T-cell (primary cell): ENCODE measurements at regions not wholly inside any gene's neighbourhood (a gene's known extent, or its start where the extent isn't known, plus 50 kb on each side); places are given as distances from the start of the nearest gene placed in this dataset.

Experiments used
- ATAC-seq, 4 experiments: fragments of 200-7000 bp in 3 of 4; fragments of 150-1000 bp in 1 of 4; cut with Tn5 transposase; replicated peaks in 1 of 4; 1 replicate in 3 of 4; 2 replicates in 1 of 4; pipeline ENCODE4 v1.10.0; 2021; ENCODE audit warnings: moderate library complexity in 3 of 4, mild to moderate bottlenecking in 2 of 4, moderate number of reproducible peaks in 1 of 4
- CTCF ChIA-PET, 2 donors: fragments of 300-600 bp; sonication (Branson Sonifier 250); formaldehyde crosslinking; loops; one replicate each; lab custom pipeline; 2022; ENCODE audit warnings: antibody characterized with exemption in 2 of 2; lab: Charles Lee
- POLR2A ChIA-PET, 2 donors: fragments of 300-600 bp; sonication (Branson Sonifier 250); formaldehyde crosslinking; loops; one replicate each; lab custom pipeline; 2022; ENCODE audit warnings: antibody characterized with exemption in 2 of 2; lab: Charles Lee
- DNase-seq, 35 experiments: peaks; one replicate each; pipeline versions ENCODE4 v3.0.0 to v3.0.0-alpha.2; 2013 to 2023
- H3K27ac ChIP-seq: one replicate; pipeline ENCODE4 v1.5.1; 2013; ENCODE audit warnings: low read length
- H3K27me3 ChIP-seq, 2 experiments: replicated peaks in 1 of 2; 1 replicate in 1 of 2; 2 replicates in 1 of 2; pipeline versions ENCODE4 v1.6.1 to v1.7.0; 2013; ENCODE audit warnings: low read length in 1 of 2, mixed read lengths in 1 of 2; ENCODE audit not compliant: control insufficient read depth in 2 of 2, insufficient read depth in 2 of 2; ENCODE audit errors: extremely low read depth in 1 of 2
- H3K36me3 ChIP-seq, 2 donors: 1 replicate in 1 of 2; 2 replicates in 1 of 2; pipeline versions ENCODE4 v1.6.1 to v1.7.0; 2013; ENCODE audit warnings: low read length in 1 of 2; ENCODE audit not compliant: control insufficient read depth in 2 of 2, insufficient read depth in 1 of 2; ENCODE audit errors: extremely low read depth in 1 of 2
- H3K4me1 ChIP-seq, 2 experiments: 1 replicate in 1 of 2; 2 replicates in 1 of 2; pipeline versions ENCODE4 v1.6.1 to v1.7.0; 2013; ENCODE audit warnings: low read length in 2 of 2, mixed read lengths in 1 of 2; ENCODE audit not compliant: insufficient read depth in 2 of 2, control insufficient read depth in 1 of 2; ENCODE audit errors: extremely low read depth in 1 of 2
- H3K4me3 ChIP-seq, 2 donors: 1 replicate in 1 of 2; 2 replicates in 1 of 2; pipeline versions ENCODE4 v1.5.1 to v1.7.0; 2013; ENCODE audit warnings: mild to moderate bottlenecking in 2 of 2, low read length in 1 of 2, moderate library complexity in 1 of 2; ENCODE audit not compliant: control insufficient read depth in 1 of 2; ENCODE audit errors: extremely low read depth in 1 of 2
- H3K9me3 ChIP-seq: 2 replicates; pipeline ENCODE4 v1.7.0; 2013
- H3K27ac Mint-ChIP-seq, 2 donors: one replicate each; pipeline ENCODE4 v1.8.0; 2020 to 2021; ENCODE audit warnings: mild to moderate bottlenecking in 2 of 2, mixed read lengths in 2 of 2
- H3K27me3 Mint-ChIP-seq, 2 donors: one replicate each; pipeline ENCODE4 v1.8.0; 2021 to 2022; ENCODE audit warnings: mixed read lengths in 2 of 2
- H3K36me3 Mint-ChIP-seq: one replicate; pipeline ENCODE4 v1.8.0; 2021; ENCODE audit warnings: mixed read lengths
- H3K4me1 Mint-ChIP-seq, 3 donors: one replicate each; pipeline ENCODE4 v1.8.0; 2020 to 2022; ENCODE audit warnings: mixed read lengths in 3 of 3, mild to moderate bottlenecking in 1 of 3
- H3K4me3 Mint-ChIP-seq, 3 donors: one replicate each; pipeline ENCODE4 v1.8.0; 2020 to 2022; ENCODE audit warnings: mild to moderate bottlenecking in 3 of 3, mixed read lengths in 3 of 3, moderate library complexity in 3 of 3
- H3K9me3 Mint-ChIP-seq, 3 donors: one replicate each; pipeline ENCODE4 v1.8.0; 2020 to 2022; ENCODE audit warnings: mixed read lengths in 3 of 3
- WGBS: methylation state at CpG from one replicate; pipeline ENCODE4 v1.1.5; 2013; ENCODE audit warnings: missing lambda C conversion rate; ENCODE audit not compliant: insufficient coverage; 5-methylcytosine and 5-hydroxymethylcytosine counted together

- H3K27ac ChIP-seq: no peak overlapping the region
- no peak for DNase-seq
- no peak overlapping the region for H3K27ac Mint-ChIP-seq
- CTCF ChIA-PET: interaction anchor here in 1 of 2 donors (0.6 to 0.7 kb wide), 2 partner anchors 26 to 482 kb away, joined by 3 read pairs; no protein-coding TSS in a partner anchor
- no peak for ATAC-seq
- POLR2A ChIA-PET: no interaction called here
- H3K4me1 Mint-ChIP-seq: no peaks in the 10 kb centered on the region
- no peak overlapping the region for H3K4me3 Mint-ChIP-seq
- no peaks in the 10 kb centered on the region for H3K27me3 ChIP-seq
- no peaks in the 10 kb centered on the region for H3K9me3 ChIP-seq
- H3K36me3 ChIP-seq: no peaks in the 10 kb centered on the region
- no peaks in the 10 kb centered on the region for H3K27me3 Mint-ChIP-seq
- peaks cover 0 to 2% (median 0%) of the 10 kb centered on the region in 3 donors for H3K9me3 Mint-ChIP-seq
- no peaks in the 10 kb centered on the region for H3K4me1 ChIP-seq
- no peaks in the 10 kb centered on the region for H3K36me3 Mint-ChIP-seq
- no peak overlapping the region for H3K4me3 ChIP-seq
Measured at GRCh38 chr3:118550556-118550955, 484.1 kb downstream of the IGSF11 start.

GRCh38 chr3:118554148-118554838, 480.4 kb downstream of the IGSF11 start:
- 68% methylated on average over 5 of the region's 5 CpGs for WGBS
- DNase-seq (no peak), ATAC-seq (no peak)
- no peak overlapping the region for H3K4me3 ChIP-seq
- ChIA-PET CTCF (no interaction called here), POLR2A (no interaction called here)
- no peaks in the 10 kb centered on the region for H3K36me3 Mint-ChIP-seq
- H3K27ac Mint-ChIP-seq: no peak overlapping the region
- no peaks in the 10 kb centered on the region for H3K4me1 Mint-ChIP-seq
- peaks cover 0 to 5% (median 2%) of the 10 kb centered on the region in 3 donors for H3K9me3 Mint-ChIP-seq
- no peaks in the 10 kb centered on the region for H3K9me3 ChIP-seq
- no peaks in the 10 kb centered on the region for H3K27me3 ChIP-seq
- H3K4me3 Mint-ChIP-seq: no peak overlapping the region
- H3K27ac ChIP-seq: no peak overlapping the region
- no peaks in the 10 kb centered on the region for H3K27me3 Mint-ChIP-seq
- H3K4me1 ChIP-seq: no peaks in the 10 kb centered on the region
- no peaks in the 10 kb centered on the region for H3K36me3 ChIP-seq

- Mint-ChIP-seq H3K4me3 (no peak overlapping the region), H3K4me1 (no peaks in the 10 kb centered on the region), H3K9me3 (peaks cover 0 to 13% (median 6%) of the 10 kb centered on the region in 3 donors), H3K27ac (no peak overlapping the region), H3K27me3 (no peaks in the 10 kb centered on the region), H3K36me3 (no peaks in the 10 kb centered on the region)
- Histone ChIP-seq H3K36me3 (no peaks in the 10 kb centered on the region), H3K27ac (no peak overlapping the region), H3K27me3 (no peaks in the 10 kb centered on the region), H3K9me3 (no peaks in the 10 kb centered on the region), H3K4me3 (no peak overlapping the region), H3K4me1 (no peaks in the 10 kb centered on the region)
- ATAC-seq: no peak
- ChIA-PET POLR2A (interaction anchor here in 1 of 2 donors (0.9 kb wide), 1 partner anchor 18 kb away, joined by 3 read pairs; no protein-coding TSS in a partner anchor), CTCF (no interaction called here)
- no peak for DNase-seq
Measured at GRCh38 chr3:118556983-118557382, 477.7 kb downstream of the IGSF11 start.

DNA sequence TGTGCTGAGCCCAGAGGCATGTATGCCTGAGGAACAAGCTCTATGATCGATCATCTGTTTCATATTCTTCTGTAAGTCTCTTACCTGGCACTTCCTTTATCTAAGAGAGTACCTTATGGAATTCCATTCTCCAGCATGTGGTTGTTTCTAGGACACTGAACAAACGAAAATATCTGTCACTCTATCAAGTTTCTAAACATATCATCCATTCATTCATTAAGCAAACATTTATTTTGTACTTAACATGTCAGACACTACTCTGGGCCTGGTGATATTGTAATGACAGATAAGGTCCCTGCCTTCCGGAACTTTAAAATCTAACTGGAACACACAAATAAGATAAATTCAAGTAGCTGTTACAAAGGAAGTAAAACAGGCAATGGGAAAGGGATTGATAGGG, 477.1 kb downstream of the IGSF11 start:
- ATAC-seq (no peak), DNase-seq (no peak)
- no peak overlapping the region for H3K4me3 Mint-ChIP-seq
- H3K36me3 Mint-ChIP-seq: no peaks in the 10 kb centered on the region
- Histone ChIP-seq H3K27ac (no peak overlapping the region), H3K27me3 (no peaks in the 10 kb centered on the region), H3K4me1 (no peaks in the 10 kb centered on the region), H3K4me3 (no peak overlapping the region), H3K36me3 (no peaks in the 10 kb centered on the region), H3K9me3 (no peaks in the 10 kb centered on the region)
- 75% methylated on average over 1 of the region's 3 CpGs for WGBS
- no peaks in the 10 kb centered on the region for H3K27me3 Mint-ChIP-seq
- no peaks in the 10 kb centered on the region for H3K4me1 Mint-ChIP-seq
- ChIA-PET POLR2A (no interaction called here), CTCF (no interaction called here)
- H3K27ac Mint-ChIP-seq: no peak overlapping the region
- peaks cover 0 to 17% (median 6%) of the 10 kb centered on the region in 3 donors for H3K9me3 Mint-ChIP-seq

- Mint-ChIP-seq H3K4me1 (no peaks in the 10 kb centered on the region), H3K4me3 (no peak overlapping the region), H3K27ac (no peak overlapping the region), H3K36me3 (no peaks in the 10 kb centered on the region), H3K27me3 (no peaks in the 10 kb centered on the region), H3K9me3 (peaks cover 0 to 19% (median 4%) of the 10 kb centered on the region in 3 donors)
- H3K4me3 ChIP-seq: no peak overlapping the region
- CTCF ChIA-PET: no interaction called here
- WGBS: no CpG with 5 or more reads among the region's 1 CpG
- POLR2A ChIA-PET: no interaction called here
- H3K27me3 ChIP-seq: no peaks in the 10 kb centered on the region
- no peak overlapping the region for H3K27ac ChIP-seq
- no peaks in the 10 kb centered on the region for H3K4me1 ChIP-seq
- H3K9me3 ChIP-seq: no peaks in the 10 kb centered on the region
- ATAC-seq: no peak
- no peak for DNase-seq
- no peaks in the 10 kb centered on the region for H3K36me3 ChIP-seq
Measured at GRCh38 chr3:118559286-118559685, 475.4 kb downstream of the IGSF11 start.

DNA sequence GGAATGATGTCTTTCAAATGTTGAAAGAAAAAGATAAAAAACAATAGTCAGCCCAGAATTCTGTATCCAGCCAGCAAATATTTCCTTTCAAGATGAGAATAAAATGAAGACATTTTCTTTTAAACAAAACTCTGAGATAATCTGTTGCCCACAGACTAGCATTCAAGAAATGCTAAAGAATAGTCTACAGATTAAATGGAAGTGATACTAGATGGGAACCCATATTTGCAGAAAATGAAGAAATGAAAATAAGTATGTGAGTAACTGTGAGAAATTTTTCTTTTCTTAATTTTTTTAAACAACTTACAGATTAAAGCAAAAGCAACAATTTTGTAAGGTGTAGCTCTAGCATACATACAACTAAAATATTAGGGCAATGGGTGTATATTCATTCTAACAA, 469.8 kb downstream of the IGSF11 start:
- H3K4me1 Mint-ChIP-seq: no peaks in the 10 kb centered on the region
- ChIA-PET CTCF (no interaction called here), POLR2A (no interaction called here)
- H3K9me3 Mint-ChIP-seq: peaks cover 7 to 22% (median 12%) of the 10 kb centered on the region in 3 donors
- Histone ChIP-seq H3K27ac (no peak overlapping the region), H3K36me3 (no peaks in the 10 kb centered on the region), H3K4me1 (no peaks in the 10 kb centered on the region), H3K4me3 (no peak overlapping the region), H3K27me3 (no peaks in the 10 kb centered on the region), H3K9me3 (no peaks in the 10 kb centered on the region)
- no peaks in the 10 kb centered on the region for H3K27me3 Mint-ChIP-seq
- no peaks in the 10 kb centered on the region for H3K36me3 Mint-ChIP-seq
- DNase-seq (no peak), ATAC-seq (no peak)
- no peak overlapping the region for H3K27ac Mint-ChIP-seq
- no peak overlapping the region for H3K4me3 Mint-ChIP-seq

DNA sequence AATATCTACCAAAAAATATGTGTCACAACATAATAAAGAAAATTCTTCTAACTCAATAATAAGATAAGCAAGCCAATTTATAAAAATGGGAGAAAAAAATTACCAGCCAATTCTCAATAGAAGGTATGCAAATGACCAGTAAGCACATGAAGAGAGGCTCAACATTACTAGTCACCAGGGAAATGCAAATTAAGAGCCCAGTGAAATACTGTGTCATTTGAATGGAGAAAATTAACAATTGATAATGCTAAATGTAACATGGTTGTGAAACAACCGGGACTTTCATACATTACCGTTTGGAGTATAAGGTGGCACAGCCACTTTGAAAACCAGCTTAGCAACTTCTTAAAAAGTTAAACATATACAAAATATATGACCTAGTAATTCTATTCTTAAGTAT, 460.7 kb downstream of the IGSF11 start:
- POLR2A ChIA-PET: no interaction called here
- WGBS: no CpG with 5 or more reads among the region's 2 CpGs

More for the DNA sequence above, 460.7 kb downstream of the IGSF11 start:
- Mint-ChIP-seq H3K36me3 (no peaks in the 10 kb centered on the region), H3K27ac (no peak overlapping the region), H3K27me3 (no peaks in the 10 kb centered on the region), H3K4me1 (no peaks in the 10 kb centered on the region), H3K4me3 (no peak overlapping the region), H3K9me3 (peaks cover 2 to 8% (median 4%) of the 10 kb centered on the region in 3 donors)
- Histone ChIP-seq H3K27ac (no peak overlapping the region), H3K27me3 (no peaks in the 10 kb centered on the region), H3K36me3 (no peaks in the 10 kb centered on the region), H3K9me3 (no peaks in the 10 kb centered on the region), H3K4me3 (no peak overlapping the region), H3K4me1 (no peaks in the 10 kb centered on the region)
- CTCF ChIA-PET: no interaction called here
- ATAC-seq (no peak), DNase-seq (no peak)
